SK-N-SH treated with all-trans-retinoic acid at 6 μM for 48 hours (cell line): ENCODE measurements at regions not wholly inside any gene's neighbourhood (a gene's known extent, or its start where the extent isn't known, plus 50 kb on each side); places are given as distances from the start of the nearest gene placed in this dataset.

Source experiments
- ATAC-seq: fragments of 200-7000 bp; cut with Tn5 transposase; 3 replicates; pipeline ENCODE4 v1.9.1; 2020; ENCODE audit warnings: mild to moderate bottlenecking, moderate library complexity
- ARNTL ChIP-seq: fragments of 450-650 bp; formaldehyde crosslinking; IDR thresholded peaks from 2 replicates; pipeline ENCODE4 v1.5.0; 2020; ENCODE audit warnings: low read depth, mild to moderate bottlenecking, moderate library complexity, borderline replicate concordance
- BACH2 ChIP-seq: fragments of 250-450 bp; sonication (Bioruptor Pico); IDR thresholded peaks from 2 replicates; pipeline ENCODE4 v1.9.0; 2021; ENCODE audit warnings: mild to moderate bottlenecking, borderline replicate concordance
- CREB5 ChIP-seq: fragments of 250-450 bp; sonication (Bioruptor Pico); IDR thresholded peaks from 2 replicates; pipeline ENCODE4 v1.5.1; 2020; ENCODE audit warnings: low read depth, mild to moderate bottlenecking, moderate library complexity
- CSDC2 ChIP-seq: fragments of 250-450 bp; sonication (Bioruptor Pico); IDR thresholded peaks from 2 replicates; pipeline ENCODE4 v1.5.0; 2020; ENCODE audit warnings: mild to moderate bottlenecking, moderate library complexity
- ESRRG ChIP-seq: fragments of 250-450 bp; sonication (Bioruptor Pico); IDR thresholded peaks from 2 replicates; pipeline ENCODE4 v1.6.1; 2021; ENCODE audit warnings: mild to moderate bottlenecking
- GLIS3 ChIP-seq: fragments of 250-450 bp; sonication (Bioruptor Pico); IDR thresholded peaks from 2 replicates; pipeline ENCODE4 v1.5.0; 2020; ENCODE audit warnings: mild to moderate bottlenecking, moderate library complexity
- ISL1 ChIP-seq: fragments of 250-450 bp; sonication (Bioruptor Pico); IDR thresholded peaks from 2 replicates; pipeline ENCODE4 v2.1.2; 2022; ENCODE audit warnings: mild to moderate bottlenecking, moderate library complexity
- OSR1 ChIP-seq: fragments of 250-450 bp; sonication (Bioruptor Pico); IDR thresholded peaks from 2 replicates; pipeline ENCODE4 v1.8.0; 2022; ENCODE audit warnings: moderate library complexity, mild to moderate bottlenecking, inconsistent platforms
- PATZ1 ChIP-seq: fragments of 250-450 bp; sonication (Bioruptor Pico); IDR thresholded peaks from 2 replicates; pipeline ENCODE4 v1.8.0; 2020; ENCODE audit warnings: mild to moderate bottlenecking, moderate library complexity, borderline replicate concordance
- POU6F1 ChIP-seq: fragments of 250-450 bp; sonication (Bioruptor Pico); IDR thresholded peaks from 2 replicates; pipeline ENCODE4 v1.8.0; 2021; ENCODE audit warnings: low read depth, mild to moderate bottlenecking, moderate library complexity, borderline replicate concordance
- PPARA ChIP-seq: fragments of 250-450 bp; sonication (Bioruptor Pico); IDR thresholded peaks from 2 replicates; pipeline ENCODE4 v1.5.0; 2020; ENCODE audit warnings: mild to moderate bottlenecking, borderline replicate concordance
- RARB ChIP-seq: fragments of 250-450 bp; sonication (Bioruptor Pico); IDR thresholded peaks from 2 replicates; pipeline ENCODE4 v1.8.0; 2021; ENCODE audit warnings: mild to moderate bottlenecking, moderate library complexity
- SNAI2 ChIP-seq: fragments of 250-450 bp; sonication (Bioruptor Pico); IDR thresholded peaks from 2 replicates; pipeline ENCODE4 v1.5.0; 2020; ENCODE audit warnings: mild to moderate bottlenecking, moderate library complexity
- TCF4 ChIP-seq: fragments of 250-450 bp; sonication (Bioruptor Pico); IDR thresholded peaks from 2 replicates; pipeline ENCODE4 v1.8.0; 2021; ENCODE audit warnings: mild to moderate bottlenecking, moderate library complexity, borderline replicate concordance
- TOX ChIP-seq: fragments of 250-450 bp; sonication (Bioruptor Pico); IDR thresholded peaks from 2 replicates; pipeline ENCODE4 v1.8.0; 2021; ENCODE audit warnings: mild to moderate bottlenecking, moderate library complexity, borderline replicate concordance
- ZFP30 ChIP-seq: fragments of 450-650 bp; formaldehyde crosslinking; IDR thresholded peaks from 2 replicates; pipeline ENCODE4 v1.5.0; 2022; ENCODE audit warnings: mild to moderate bottlenecking, moderate library complexity
- ZNF565 ChIP-seq: fragments of 450-650 bp; formaldehyde crosslinking; conservative IDR thresholded peaks from 2 replicates; pipeline ENCODE4 v1.5.0; 2020; ENCODE audit warnings: low read depth, mild to moderate bottlenecking, moderate library complexity
- ZNF70 ChIP-seq: fragments of 450-650 bp; formaldehyde crosslinking; IDR thresholded peaks from 2 replicates; pipeline ENCODE4 v1.5.0; 2020; ENCODE audit warnings: mild to moderate bottlenecking, moderate library complexity
- ZNF8 ChIP-seq: fragments of 450-650 bp; formaldehyde crosslinking; IDR thresholded peaks from 2 replicates; pipeline ENCODE4 v1.5.0; 2020; ENCODE audit warnings: mild to moderate bottlenecking, moderate library complexity
- TF ChIP-seq, protein P1 (sequence below): fragments of 250-450 bp; sonication (Bioruptor Pico); IDR thresholded peaks from 2 replicates; pipeline ENCODE4 v1.5.1; 2021; ENCODE audit warnings: mild to moderate bottlenecking, moderate library complexity

DNA sequence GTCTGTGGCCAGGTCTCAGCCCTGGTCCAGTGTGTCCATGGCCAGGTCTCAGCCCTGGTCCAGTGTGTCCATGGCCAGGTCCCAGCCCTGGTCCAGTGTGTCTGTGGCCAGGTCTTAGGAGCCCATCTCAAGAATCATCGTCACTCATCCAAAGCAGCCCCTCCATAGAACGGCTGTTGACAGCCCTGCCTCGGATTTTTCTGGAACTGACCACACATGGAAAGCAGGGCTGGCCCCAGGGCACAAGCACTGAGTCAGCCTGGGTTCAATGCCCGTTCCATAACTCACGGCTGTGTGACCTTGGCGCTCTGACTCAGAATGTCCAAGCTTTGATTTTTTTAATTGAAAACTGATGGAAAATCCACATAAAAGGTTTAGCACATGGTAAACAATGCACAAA, 59.9 kb upstream of the SNTG2 start:
- TF ChIP-seq ZNF565 (CRISPR knock-in tag) (no peak), PPARA (CRISPR knock-in tag) (no peak), GLIS3 (CRISPR knock-in tag) (no peak), ZFP30 (CRISPR knock-in tag) (no peak), CREB5 (CRISPR knock-in tag) (no peak), ISL1 (CRISPR knock-in tag) (no peak), PATZ1 (no peak), BACH2 (no peak), SNAI2 (CRISPR knock-in tag) (no peak), TCF4 (CRISPR knock-in tag) (no peak), TOX (CRISPR knock-in tag) (no peak), POU6F1 (CRISPR knock-in tag) (no peak), CSDC2 (no peak)
- TF ChIP-seq, protein P1, sequence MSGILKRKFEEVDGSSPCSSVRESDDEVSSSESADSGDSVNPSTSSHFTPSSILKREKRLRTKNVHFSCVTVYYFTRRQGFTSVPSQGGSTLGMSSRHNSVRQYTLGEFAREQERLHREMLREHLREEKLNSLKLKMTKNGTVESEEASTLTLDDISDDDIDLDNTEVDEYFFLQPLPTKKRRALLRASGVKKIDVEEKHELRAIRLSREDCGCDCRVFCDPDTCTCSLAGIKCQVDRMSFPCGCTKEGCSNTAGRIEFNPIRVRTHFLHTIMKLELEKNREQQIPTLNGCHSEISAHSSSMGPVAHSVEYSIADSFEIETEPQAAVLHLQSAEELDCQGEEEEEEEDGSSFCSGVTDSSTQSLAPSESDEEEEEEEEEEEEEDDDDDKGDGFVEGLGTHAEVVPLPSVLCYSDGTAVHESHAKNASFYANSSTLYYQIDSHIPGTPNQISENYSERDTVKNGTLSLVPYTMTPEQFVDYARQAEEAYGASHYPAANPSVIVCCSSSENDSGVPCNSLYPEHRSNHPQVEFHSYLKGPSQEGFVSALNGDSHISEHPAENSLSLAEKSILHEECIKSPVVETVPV: no peak
- ATAC-seq: no peak

DNA sequence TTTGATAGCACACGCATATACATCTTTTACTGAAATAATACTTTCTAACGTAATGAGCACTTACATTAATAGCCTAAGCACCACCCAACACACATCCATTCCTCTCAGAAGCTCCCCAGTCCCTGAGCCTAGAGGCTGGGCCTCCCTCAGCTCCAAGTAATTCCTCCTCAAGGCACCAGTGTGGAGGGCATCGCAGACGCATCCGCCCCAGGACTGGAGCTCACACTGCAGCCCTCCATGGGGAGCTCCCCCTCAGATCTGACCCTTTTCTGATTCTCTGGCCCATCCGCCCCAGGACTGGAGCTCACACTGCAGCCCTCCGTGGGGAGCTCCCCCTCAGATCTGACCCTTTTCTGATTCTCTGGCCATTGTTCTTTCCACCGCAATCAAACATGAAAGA, 60.4 kb upstream of the SNTG2 start:
- ATAC-seq: no peak
- TF ChIP-seq ZNF565 (CRISPR knock-in tag) (no peak), ISL1 (CRISPR knock-in tag) (no peak), PATZ1 (no peak), CREB5 (CRISPR knock-in tag) (no peak), CSDC2 (no peak), SNAI2 (CRISPR knock-in tag) (no peak), ARNTL (no peak), TCF4 (CRISPR knock-in tag) (no peak), ZNF8 (no peak), BACH2 (no peak), PPARA (CRISPR knock-in tag) (no peak), ESRRG (no peak), GLIS3 (CRISPR knock-in tag) (no peak), OSR1 (CRISPR knock-in tag) (no peak), RARB (CRISPR knock-in tag) (no peak), ZNF70 (no peak)
- TF ChIP-seq, protein P1: no peak
